A549 (cell line): ENCODE measurements at regions not wholly inside any gene's neighbourhood (a gene's known extent, or its start where the extent isn't known, plus 50 kb on each side); places are given as distances from the start of the nearest gene placed in this dataset.

ENCODE experiments used
- MYC ChIP-seq: IDR thresholded peaks from 2 replicates; pipeline ENCODE4 v1.6.1; 2012; ENCODE audit warnings: mild to moderate bottlenecking, inconsistent platforms, low read length, improper control_type of control experiment, borderline replicate concordance
- POLR2AphosphoS2 ChIP-seq: conservative IDR thresholded peaks from 2 replicates; pipeline ENCODE4 v1.6.1; 2012; ENCODE audit warnings: low read length, improper control_type of control experiment, inconsistent platforms

- TF ChIP-seq MYC (no peak), POLR2AphosphoS2 (no peak)
Observed at GRCh38 chr3:190194506-190194905, 73.8 kb upstream of the P3H2 start.
